AG09309 (cell line): ENCODE measurements at regions not wholly inside any gene's neighbourhood (a gene's known extent, or its start where the extent isn't known, plus 50 kb on each side); places are given as distances from the start of the nearest gene placed in this dataset.
"Not testable (repeated sequence)": the region's sequence is repeated elsewhere in the genome, so short reads cannot be mapped to it uniquely, and the experiment has no call there.

Experiments
- DNase-seq: peaks from one replicate; pipeline ENCODE4 v3.0.0-alpha.2; 2010; ENCODE audit warnings: low read depth
- H3K4me3 ChIP-seq: 2 replicates; pipeline ENCODE4 v1.5.1; 2011; ENCODE audit warnings: mild to moderate bottlenecking, low read depth, low read length, moderate library complexity; ENCODE audit not compliant: control insufficient read depth
- TF ChIP-seq, protein P1 (sequence below): IDR thresholded peaks from 2 replicates; pipeline ENCODE4 v1.5.1; 2011; ENCODE audit warnings: mild to moderate bottlenecking, low read depth, low read length, inconsistent platforms; ENCODE audit not compliant: insufficient read depth, control insufficient read depth; ENCODE audit errors: missing control alignments

DNA sequence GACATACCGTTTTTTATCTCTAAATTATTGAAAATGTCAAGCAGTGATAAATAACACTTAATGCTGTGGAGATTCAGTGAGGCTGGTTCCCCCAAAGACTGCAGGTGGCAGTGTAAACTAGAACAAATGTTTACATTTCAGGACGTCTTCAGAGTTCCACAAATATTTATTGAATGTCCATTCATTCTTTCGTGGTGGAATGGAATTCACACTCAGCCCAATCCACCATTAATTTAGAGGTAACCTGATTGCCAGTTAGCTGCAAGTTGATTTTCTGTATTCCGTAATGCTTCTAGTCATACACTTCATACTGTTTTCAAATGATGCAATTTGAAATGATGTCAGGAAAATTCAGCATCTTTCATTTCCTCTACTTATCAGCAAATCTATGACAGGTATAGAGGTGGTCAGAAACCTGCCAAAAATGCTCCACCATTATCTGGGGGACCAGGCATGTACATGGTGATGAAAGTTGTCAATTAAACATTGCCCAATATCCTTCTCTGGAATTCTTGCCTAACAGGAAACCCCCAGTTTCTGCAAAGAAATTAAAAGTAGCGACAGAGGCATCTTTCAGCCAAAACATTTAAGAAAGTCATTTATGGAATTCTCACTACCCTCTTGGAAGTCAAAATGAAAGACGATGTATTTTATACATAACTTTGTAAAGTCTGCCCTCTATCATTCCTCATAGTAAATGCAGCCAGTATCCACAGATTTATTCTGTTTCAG lies 94.3 kb upstream of the BMAL1 start:
- H3K4me3 ChIP-seq = peak overlapping the region; percentile 7
- peak; percentile 35 for DNase-seq
- TF ChIP-seq, protein P1, sequence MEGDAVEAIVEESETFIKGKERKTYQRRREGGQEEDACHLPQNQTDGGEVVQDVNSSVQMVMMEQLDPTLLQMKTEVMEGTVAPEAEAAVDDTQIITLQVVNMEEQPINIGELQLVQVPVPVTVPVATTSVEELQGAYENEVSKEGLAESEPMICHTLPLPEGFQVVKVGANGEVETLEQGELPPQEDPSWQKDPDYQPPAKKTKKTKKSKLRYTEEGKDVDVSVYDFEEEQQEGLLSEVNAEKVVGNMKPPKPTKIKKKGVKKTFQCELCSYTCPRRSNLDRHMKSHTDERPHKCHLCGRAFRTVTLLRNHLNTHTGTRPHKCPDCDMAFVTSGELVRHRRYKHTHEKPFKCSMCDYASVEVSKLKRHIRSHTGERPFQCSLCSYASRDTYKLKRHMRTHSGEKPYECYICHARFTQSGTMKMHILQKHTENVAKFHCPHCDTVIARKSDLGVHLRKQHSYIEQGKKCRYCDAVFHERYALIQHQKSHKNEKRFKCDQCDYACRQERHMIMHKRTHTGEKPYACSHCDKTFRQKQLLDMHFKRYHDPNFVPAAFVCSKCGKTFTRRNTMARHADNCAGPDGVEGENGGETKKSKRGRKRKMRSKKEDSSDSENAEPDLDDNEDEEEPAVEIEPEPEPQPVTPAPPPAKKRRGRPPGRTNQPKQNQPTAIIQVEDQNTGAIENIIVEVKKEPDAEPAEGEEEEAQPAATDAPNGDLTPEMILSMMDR = peak; percentile 58

DNA sequence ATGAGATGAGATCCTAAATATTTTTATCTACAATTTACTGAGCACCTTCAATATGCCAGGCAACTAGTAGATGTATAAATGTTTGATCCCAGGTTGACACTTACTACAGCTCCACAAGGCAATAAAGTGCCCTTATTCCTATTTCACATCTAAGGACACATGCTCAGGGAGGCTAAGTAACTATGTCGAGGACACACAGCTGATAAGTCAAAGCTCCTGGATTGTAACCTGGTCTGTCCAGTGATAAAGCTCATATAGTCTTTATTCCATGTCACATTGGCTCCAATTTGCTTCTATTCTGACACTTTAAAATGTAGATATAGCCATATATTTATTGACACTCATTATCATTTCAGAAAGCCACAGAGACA lies 93.8 kb upstream of the BMAL1 start:
- DNase-seq = no peak
- TF ChIP-seq, protein P1 = no peak

DNA sequence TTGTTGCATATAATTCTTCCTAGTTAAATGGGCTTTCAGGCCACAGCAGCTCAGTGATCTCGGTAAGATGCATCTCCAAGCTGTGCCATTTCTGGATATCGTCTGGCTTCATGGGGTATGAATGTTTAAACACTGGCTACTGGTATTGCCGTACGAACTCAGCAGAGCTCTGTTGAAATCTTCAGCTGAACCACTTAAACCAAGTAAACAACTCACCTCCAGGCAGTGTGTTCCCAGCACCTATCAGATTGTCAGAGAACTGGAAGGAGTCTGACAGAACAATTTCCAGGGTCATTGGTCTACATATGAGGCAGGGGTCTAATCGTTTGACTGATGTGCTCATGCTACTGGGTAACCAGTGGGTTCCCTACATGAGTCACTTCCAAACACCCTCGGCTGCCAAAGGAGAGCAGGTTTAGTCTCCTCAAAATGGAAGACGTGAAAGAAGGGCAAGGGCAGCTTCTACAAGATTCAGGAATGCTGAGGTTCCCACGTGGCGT lies 93.2 kb upstream of the BMAL1 start:
- TF ChIP-seq, protein P1 = no peak
- H3K4me3 ChIP-seq = no peak overlapping the region
- DNase-seq = no peak

More for the DNA sequence above, 93.8 kb upstream of the BMAL1 start:
- no peak overlapping the region for H3K4me3 ChIP-seq

DNA sequence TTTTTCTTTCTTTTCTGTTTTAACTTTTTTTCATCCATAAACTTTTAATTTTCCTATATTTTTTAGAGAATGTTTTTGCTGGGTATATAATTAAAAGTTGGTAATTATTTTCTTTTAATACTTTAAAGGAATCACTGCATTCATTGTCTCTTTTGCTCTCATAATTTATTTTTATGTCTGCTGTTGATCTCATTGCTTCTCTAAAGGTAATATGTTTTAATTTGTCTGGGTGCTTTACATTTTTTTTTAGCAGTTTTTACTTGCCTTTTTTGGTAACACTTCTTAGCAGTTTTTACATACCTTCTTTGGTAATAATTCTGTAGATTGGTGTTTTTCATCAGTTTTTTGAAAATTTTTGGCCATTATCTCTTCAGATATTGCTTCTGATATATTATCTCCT lies 89.4 kb upstream of the BMAL1 start:
- DNase-seq = no peak
- TF ChIP-seq, protein P1 = no peak
- no peak overlapping the region for H3K4me3 ChIP-seq

DNA sequence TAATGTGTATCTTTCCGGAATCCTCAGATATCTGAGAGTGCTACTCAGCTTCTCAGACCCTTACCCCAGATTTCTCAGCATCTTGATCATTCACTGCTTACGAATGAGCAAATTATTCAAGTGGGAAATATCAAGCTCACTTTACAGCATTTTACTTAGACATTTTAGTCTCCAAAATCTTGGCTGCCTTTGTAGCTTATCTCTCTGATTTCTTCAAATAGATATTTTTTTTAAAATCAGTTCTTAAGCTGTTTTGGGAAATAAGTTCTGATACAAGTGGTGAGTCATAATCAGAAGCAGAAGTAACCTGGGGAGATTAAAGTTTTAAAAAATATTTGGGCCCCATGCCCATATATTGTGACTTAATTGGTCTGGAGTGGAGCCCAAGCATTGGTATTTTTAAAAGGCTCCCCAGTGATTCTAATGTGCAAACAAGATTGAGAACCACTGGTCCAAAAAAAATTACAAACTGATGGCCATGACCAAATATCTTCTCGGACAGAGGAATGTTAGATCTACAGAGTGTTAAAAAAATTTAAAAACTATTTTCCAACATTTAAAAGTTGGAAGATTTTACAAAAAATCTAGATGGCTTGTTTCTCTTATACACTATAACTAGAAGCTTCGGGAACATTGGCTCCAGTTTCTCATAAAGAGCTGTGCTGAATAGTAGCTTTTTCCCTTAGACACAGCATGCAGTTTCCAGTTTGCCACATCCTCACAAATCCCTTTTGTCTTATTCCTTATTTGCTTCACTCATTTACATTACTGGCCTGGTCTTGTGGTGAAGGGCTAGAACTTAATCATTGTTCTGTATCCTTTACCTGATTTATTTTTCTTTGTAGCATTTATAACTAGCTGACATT lies 87.8 kb upstream of the BMAL1 start:
- H3K4me3 ChIP-seq = no peak overlapping the region
- peak; percentile 18 for DNase-seq
- TF ChIP-seq, protein P1 = no peak

DNA sequence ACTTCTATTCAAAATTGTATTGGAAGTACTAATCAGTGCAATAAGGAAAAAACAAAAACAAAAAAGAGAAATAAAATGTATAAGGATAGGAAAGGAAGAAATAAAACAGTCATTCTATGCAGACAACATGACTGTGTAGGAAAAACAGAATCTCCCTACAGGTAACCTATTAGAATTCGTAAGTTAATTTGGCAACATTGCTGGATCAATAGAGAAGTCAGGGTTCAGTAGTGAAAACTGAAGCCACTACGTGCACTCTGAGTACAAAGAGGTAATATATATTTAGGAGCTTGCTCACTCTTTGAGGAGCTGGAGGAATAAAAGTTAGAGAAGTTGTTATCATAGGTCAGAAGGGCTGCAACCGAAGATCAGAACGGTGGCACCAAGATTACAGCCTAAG lies 84.0 kb upstream of the BMAL1 start:
- DNase-seq = no peak
- TF ChIP-seq, protein P1 = no peak
- no peak overlapping the region for H3K4me3 ChIP-seq

DNA sequence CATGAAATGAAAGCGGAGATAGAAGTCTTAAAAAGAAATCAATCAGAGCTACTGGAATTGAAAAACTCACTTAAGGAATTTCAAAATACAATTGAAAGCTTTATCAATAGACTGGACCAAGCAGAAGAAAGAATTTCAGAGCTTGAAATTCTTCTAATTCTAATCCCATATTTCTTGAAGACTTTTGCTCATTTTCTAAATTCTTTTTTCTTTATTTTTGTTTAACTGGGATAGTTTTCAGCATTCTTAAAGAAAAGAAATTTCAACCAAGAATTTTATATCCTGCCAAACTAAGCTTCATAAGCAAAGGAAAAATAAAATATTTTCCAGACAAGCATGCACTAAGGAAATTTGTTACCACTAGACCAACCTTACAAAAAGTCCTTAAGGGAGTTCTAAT lies 80.2 kb upstream of the BMAL1 start:
- H3K4me3 ChIP-seq, DNase-seq: not testable (repeated sequence)
